ENCODE measurements at regions not wholly inside any gene's neighbourhood (a gene's known extent, or its start where the extent isn't known, plus 50 kb on each side); places are given as distances from the start of the nearest gene placed in this dataset.

DNA sequence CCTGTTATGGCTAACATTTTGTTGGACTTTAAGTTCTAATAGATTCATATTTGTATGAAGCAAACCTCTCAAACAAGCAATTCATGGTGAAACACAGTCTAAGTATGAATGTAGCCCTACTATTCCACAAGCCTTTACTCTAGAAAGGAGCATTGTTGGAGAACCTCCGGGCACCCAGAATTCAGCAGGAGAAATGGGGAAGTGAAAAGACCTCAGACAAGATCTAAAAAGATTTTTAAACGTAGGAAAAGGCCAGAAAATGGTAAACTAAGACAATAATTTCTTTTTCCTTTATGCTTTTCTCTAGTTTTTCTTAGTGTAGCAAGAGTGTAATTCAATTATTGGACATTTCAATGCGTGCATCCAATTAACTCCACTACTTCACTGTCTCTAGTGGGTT is 426.4 kb downstream of the INSC start:
- TF ChIP-seq, protein P1, sequence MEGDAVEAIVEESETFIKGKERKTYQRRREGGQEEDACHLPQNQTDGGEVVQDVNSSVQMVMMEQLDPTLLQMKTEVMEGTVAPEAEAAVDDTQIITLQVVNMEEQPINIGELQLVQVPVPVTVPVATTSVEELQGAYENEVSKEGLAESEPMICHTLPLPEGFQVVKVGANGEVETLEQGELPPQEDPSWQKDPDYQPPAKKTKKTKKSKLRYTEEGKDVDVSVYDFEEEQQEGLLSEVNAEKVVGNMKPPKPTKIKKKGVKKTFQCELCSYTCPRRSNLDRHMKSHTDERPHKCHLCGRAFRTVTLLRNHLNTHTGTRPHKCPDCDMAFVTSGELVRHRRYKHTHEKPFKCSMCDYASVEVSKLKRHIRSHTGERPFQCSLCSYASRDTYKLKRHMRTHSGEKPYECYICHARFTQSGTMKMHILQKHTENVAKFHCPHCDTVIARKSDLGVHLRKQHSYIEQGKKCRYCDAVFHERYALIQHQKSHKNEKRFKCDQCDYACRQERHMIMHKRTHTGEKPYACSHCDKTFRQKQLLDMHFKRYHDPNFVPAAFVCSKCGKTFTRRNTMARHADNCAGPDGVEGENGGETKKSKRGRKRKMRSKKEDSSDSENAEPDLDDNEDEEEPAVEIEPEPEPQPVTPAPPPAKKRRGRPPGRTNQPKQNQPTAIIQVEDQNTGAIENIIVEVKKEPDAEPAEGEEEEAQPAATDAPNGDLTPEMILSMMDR (conservative IDR thresholded peaks at IDR 0.05; ENCODE audit: low read length): no peak
- no peak for TF ChIP-seq EZH2phosphoT487 (IDR thresholded peaks at IDR 0.05; ENCODE audit: borderline replicate concordance)
